Osteocyte (in vitro differentiated cells): ENCODE measurements at regions not wholly inside any gene's neighbourhood (a gene's known extent, or its start where the extent isn't known, plus 50 kb on each side); places are given as distances from the start of the nearest gene placed in this dataset.

Source experiments
- DNase-seq: peaks from one replicate; pipeline ENCODE4 v3.0.0; 2021; ENCODE audit warnings: mixed read lengths; ENCODE audit not compliant: unreplicated experiment; ENCODE audit errors: extremely low spot score
- H3K27ac Mint-ChIP-seq: one replicate; pipeline ENCODE4 v1.8.0; 2021; ENCODE audit warnings: mild to moderate bottlenecking, mixed read lengths; ENCODE audit not compliant: unreplicated experiment
- H3K27me3 Mint-ChIP-seq: one replicate; pipeline ENCODE4 v1.8.0; 2021; ENCODE audit warnings: mixed read lengths; ENCODE audit not compliant: unreplicated experiment
- H3K36me3 Mint-ChIP-seq: one replicate; pipeline ENCODE4 v1.8.0; 2021; ENCODE audit warnings: mixed read lengths; ENCODE audit not compliant: unreplicated experiment
- H3K4me1 Mint-ChIP-seq: one replicate; pipeline ENCODE4 v1.8.0; 2021; ENCODE audit warnings: mixed read lengths; ENCODE audit not compliant: unreplicated experiment
- H3K4me3 Mint-ChIP-seq: one replicate; pipeline ENCODE4 v1.8.0; 2021; ENCODE audit warnings: mild to moderate bottlenecking, moderate library complexity, mixed read lengths; ENCODE audit not compliant: unreplicated experiment
- H3K9me3 Mint-ChIP-seq: one replicate; pipeline ENCODE4 v1.8.0; 2021; ENCODE audit warnings: mixed read lengths; ENCODE audit not compliant: unreplicated experiment
- TF ChIP-seq, protein P1 (sequence below): fragments of 200-600 bp; sonication (generic); IDR thresholded peaks from 2 replicates; pipeline ENCODE4 v1.5.0; 2021; ENCODE audit warnings: antibody characterized with exemption, mild to moderate bottlenecking, moderate library complexity

DNA sequence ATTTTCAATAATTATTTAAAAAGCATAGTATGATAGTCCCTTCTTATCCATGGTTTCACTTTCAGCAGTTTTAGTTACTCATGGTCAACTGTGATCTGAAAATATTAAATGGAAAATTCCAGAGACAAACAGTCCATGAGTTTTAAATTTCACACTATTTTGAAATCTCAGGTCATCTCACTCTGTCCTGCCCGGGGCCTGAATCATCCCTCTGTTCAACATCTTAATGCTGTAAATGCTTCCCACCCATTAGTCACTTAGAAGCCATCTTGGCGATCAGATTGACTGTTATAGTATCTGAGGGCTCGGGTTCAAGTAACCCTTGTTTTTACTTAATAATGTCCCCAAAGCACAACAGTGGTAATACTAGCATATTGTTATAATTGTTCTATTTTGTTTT, 1509.3 kb downstream of the FAM181B start:
- no peak overlapping the region for H3K27ac Mint-ChIP-seq
- H3K4me3 Mint-ChIP-seq: no peak overlapping the region
- H3K27me3 Mint-ChIP-seq: no peaks in the 10 kb centered on the region
- H3K9me3 Mint-ChIP-seq: no peaks in the 10 kb centered on the region
- no peak for DNase-seq
- no peaks in the 10 kb centered on the region for H3K4me1 Mint-ChIP-seq
- TF ChIP-seq, protein P1, sequence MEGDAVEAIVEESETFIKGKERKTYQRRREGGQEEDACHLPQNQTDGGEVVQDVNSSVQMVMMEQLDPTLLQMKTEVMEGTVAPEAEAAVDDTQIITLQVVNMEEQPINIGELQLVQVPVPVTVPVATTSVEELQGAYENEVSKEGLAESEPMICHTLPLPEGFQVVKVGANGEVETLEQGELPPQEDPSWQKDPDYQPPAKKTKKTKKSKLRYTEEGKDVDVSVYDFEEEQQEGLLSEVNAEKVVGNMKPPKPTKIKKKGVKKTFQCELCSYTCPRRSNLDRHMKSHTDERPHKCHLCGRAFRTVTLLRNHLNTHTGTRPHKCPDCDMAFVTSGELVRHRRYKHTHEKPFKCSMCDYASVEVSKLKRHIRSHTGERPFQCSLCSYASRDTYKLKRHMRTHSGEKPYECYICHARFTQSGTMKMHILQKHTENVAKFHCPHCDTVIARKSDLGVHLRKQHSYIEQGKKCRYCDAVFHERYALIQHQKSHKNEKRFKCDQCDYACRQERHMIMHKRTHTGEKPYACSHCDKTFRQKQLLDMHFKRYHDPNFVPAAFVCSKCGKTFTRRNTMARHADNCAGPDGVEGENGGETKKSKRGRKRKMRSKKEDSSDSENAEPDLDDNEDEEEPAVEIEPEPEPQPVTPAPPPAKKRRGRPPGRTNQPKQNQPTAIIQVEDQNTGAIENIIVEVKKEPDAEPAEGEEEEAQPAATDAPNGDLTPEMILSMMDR: no peak
- H3K36me3 Mint-ChIP-seq: no peaks in the 10 kb centered on the region

DNA sequence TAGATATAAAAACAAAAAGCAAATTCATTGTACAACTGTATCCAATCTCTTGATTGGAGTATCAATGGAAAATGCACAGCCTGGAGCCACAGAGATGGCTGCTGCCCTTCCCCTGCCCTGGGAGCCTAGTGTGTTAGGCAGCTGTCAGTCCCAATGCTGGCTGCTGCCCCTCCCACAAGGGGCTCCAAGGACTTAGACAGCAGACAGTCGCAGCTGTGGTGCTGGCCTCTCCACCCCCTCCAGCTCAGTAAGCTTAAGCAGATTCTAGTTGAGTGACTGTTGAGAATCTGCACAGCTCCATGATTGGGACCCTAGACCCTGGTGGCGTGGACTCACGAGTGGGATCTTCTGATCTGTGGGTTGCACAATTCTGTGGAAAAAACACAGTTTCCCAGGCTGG, 1511.2 kb downstream of the FAM181B start:
- H3K27me3 Mint-ChIP-seq: no peaks in the 10 kb centered on the region
- no peaks in the 10 kb centered on the region for H3K9me3 Mint-ChIP-seq

DNA sequence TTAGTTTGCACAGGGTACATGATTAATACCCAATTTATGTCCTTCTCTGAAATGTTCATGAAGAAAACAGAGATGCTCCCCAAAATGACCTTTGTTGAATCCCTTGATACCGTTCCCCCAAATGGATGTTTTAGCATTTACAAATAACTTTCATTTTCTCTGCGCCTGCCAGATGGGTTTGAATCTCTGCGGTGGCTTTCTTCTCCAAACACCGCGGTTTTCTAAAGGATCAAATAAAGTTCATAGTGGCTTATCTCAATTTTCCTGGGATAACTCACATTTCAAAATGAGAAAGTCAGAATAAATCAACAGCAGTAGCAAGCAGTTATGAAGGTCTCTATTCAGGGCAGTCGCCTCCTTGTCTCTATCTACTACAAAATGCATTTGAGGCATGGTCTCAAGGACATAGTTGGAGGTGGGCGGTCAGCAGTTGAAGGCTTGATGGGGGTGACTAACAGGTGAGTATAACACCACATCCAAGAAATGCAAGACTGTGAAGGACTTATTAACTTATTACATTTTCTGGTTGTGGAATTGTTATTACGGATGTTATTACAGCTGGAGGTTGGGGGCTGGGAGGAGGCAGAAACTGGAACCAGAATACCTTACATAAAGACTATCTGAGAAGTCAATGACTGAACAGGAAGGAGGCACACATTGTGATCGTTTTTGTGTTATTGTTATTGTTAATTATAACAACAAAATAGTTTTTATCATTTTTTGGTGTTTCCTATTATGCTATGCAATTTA, 1513.3 kb downstream of the FAM181B start:
- Mint-ChIP-seq H3K27ac (no peak overlapping the region), H3K27me3 (no peaks in the 10 kb centered on the region), H3K9me3 (no peaks in the 10 kb centered on the region), H3K36me3 (no peaks in the 10 kb centered on the region), H3K4me1 (no peaks in the 10 kb centered on the region), H3K4me3 (no peak overlapping the region)
- TF ChIP-seq, protein P1: no peak
- DNase-seq: no peak

More for the DNA sequence above, 1511.2 kb downstream of the FAM181B start:
- Mint-ChIP-seq H3K4me1 (no peaks in the 10 kb centered on the region), H3K36me3 (no peaks in the 10 kb centered on the region), H3K27ac (no peak overlapping the region), H3K4me3 (no peak overlapping the region)
- DNase-seq: no peak
- TF ChIP-seq, protein P1: no peak

DNA sequence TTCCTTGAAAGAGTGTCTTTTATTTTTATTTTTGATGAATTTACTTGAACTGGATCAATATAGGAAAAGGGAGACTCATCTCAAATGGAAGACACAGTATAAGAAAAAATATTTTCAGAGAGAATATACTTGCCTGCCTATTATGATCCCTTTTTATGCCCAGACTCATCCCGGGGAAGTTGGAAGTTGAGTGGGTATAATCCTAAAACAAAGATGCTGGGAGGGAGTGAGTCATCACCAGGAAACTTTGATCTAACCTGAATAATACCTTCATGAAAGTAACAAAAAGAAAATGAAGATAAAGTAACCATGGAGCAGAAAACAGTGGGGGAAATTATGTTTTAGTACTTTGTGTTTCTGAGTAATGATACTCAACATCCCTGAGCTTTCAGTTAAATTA, 1514.0 kb downstream of the FAM181B start:
- Mint-ChIP-seq H3K9me3 (no peaks in the 10 kb centered on the region), H3K27me3 (no peaks in the 10 kb centered on the region), H3K4me1 (no peaks in the 10 kb centered on the region), H3K27ac (no peak overlapping the region), H3K36me3 (no peaks in the 10 kb centered on the region), H3K4me3 (no peak overlapping the region)
- TF ChIP-seq, protein P1: no peak
- no peak for DNase-seq

DNA sequence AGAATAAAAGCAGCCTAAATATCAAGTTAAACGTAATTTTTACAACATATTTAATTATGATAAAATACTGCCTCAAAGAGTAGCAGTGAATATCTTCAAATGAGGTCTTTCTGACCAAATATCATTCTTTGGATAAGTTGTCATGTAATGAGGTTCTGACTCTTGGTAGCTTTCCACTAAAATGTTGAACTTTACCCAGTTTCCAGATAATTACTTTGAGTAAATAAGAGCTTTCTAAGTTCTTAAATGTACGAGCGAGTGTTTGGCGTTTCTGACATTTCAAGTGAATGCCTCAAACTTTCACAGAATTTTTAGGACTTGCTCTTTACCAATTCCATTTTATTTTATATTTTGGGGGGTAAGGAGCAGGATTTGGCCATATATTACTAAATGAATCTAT, 1515.2 kb downstream of the FAM181B start:
- H3K4me3 Mint-ChIP-seq: no peak overlapping the region
- no peak for DNase-seq
- no peaks in the 10 kb centered on the region for H3K9me3 Mint-ChIP-seq
- H3K36me3 Mint-ChIP-seq: no peaks in the 10 kb centered on the region
- no peaks in the 10 kb centered on the region for H3K4me1 Mint-ChIP-seq
- TF ChIP-seq, protein P1: no peak
- no peak overlapping the region for H3K27ac Mint-ChIP-seq
- H3K27me3 Mint-ChIP-seq: no peaks in the 10 kb centered on the region
